ENCODE measurements at regions not wholly inside any gene's neighbourhood (a gene's known extent, or its start where the extent isn't known, plus 50 kb on each side); places are given as distances from the start of the nearest gene placed in this dataset.

GRCh38 chr2:204197336-204198005 is 260.9 kb downstream of the ICOS start:
- no peaks in the 10 kb centered on the region for H3K4me1 ChIP-seq (ENCODE audit: control insufficient read depth, insufficient read depth, low read length)
- peaks cover 10% of the 10 kb centered on the region for H3K27me3 ChIP-seq (ENCODE audit: control insufficient read depth, insufficient read depth, low read length)
- no peak overlapping the region for H3K9ac ChIP-seq (ENCODE audit: low read depth, low read length)
- no peak overlapping the region for H3K4me3 ChIP-seq (ENCODE audit: low read length)
- H3K9me3 ChIP-seq (replicated peaks; ENCODE audit: low read length) = no peaks in the 10 kb centered on the region
- H3K4me2 ChIP-seq (ENCODE audit: low read length) = no peak overlapping the region
- no peaks in the 10 kb centered on the region for H3K36me3 ChIP-seq (ENCODE audit: insufficient read depth, low read length)

DNA sequence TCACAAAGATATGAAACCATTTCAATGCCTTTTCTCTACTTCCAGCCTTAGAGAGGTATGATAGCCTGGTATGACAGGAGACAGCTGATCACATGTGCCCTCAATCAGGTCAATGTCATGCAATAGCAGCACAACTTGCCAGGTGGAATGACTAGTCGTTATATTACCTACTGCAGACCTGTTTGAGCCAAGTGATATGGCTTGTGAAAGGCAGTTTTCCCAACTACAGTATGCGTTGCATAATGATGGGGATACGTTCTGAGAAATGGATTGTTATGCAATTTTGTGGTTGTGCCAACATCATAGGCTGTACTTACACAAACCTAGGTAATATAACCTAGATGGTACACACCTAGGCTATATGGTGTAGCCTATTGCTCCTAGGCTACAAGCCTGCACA is 262.8 kb downstream of the ICOS start:
- no peak overlapping the region for H3K9ac ChIP-seq (ENCODE audit: low read depth, low read length)
- no peak overlapping the region for H3K4me2 ChIP-seq (ENCODE audit: low read length)
- no peaks in the 10 kb centered on the region for H3K36me3 ChIP-seq (ENCODE audit: insufficient read depth, low read length)
- no peaks in the 10 kb centered on the region for H3K9me3 ChIP-seq (replicated peaks; ENCODE audit: low read length)
- H3K27me3 ChIP-seq (ENCODE audit: control insufficient read depth, insufficient read depth, low read length) = peaks cover 10% of the 10 kb centered on the region
- no peaks in the 10 kb centered on the region for H3K4me1 ChIP-seq (ENCODE audit: control insufficient read depth, insufficient read depth, low read length)
- no peak overlapping the region for H3K4me3 ChIP-seq (ENCODE audit: low read length)

DNA sequence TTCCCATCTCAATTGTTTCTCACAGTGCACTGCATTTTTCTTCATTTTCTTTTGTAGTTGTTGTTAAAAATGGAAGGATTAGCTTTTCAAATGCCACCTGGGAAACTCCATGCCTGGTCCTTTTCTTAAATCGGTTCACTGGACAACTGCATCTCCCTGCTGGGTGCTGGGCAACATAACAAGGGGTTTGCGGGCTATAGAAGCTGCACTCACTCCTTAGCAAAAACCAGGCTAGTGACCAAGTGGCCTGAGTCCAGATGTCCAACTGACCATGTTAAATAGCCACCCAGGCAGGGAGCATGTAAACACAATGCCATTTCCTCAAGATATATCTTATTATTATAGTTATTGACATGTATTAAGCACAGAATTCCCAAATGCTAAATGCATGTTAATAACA is 264.9 kb downstream of the ICOS start:
- Histone ChIP-seq H3K9me3 (replicated peaks; ENCODE audit: low read length) (no peaks in the 10 kb centered on the region), H3K4me2 (ENCODE audit: low read length) (no peak overlapping the region), H3K4me1 (ENCODE audit: control insufficient read depth, insufficient read depth, low read length) (no peaks in the 10 kb centered on the region), H3K9ac (ENCODE audit: low read depth, low read length) (no peak overlapping the region), H3K4me3 (ENCODE audit: low read length) (no peak overlapping the region), H3K27me3 (ENCODE audit: control insufficient read depth, insufficient read depth, low read length) (peaks cover 10% of the 10 kb centered on the region), H3K36me3 (ENCODE audit: insufficient read depth, low read length) (no peaks in the 10 kb centered on the region)

- no peak overlapping the region for H3K9ac ChIP-seq (ENCODE audit: low read depth, low read length)
- peaks cover 10% of the 10 kb centered on the region for H3K27me3 ChIP-seq (ENCODE audit: control insufficient read depth, insufficient read depth, low read length)
- no peaks in the 10 kb centered on the region for H3K36me3 ChIP-seq (ENCODE audit: insufficient read depth, low read length)
- H3K9me3 ChIP-seq (replicated peaks; ENCODE audit: low read length) = no peaks in the 10 kb centered on the region
- H3K4me3 ChIP-seq (ENCODE audit: low read length) = no peak overlapping the region
- no peak overlapping the region for H3K4me2 ChIP-seq (ENCODE audit: low read length)
- no peaks in the 10 kb centered on the region for H3K4me1 ChIP-seq (ENCODE audit: control insufficient read depth, insufficient read depth, low read length)
These were observed 265.7 kb downstream of the ICOS start for GRCh38 chr2:204202253-204202652.

DNA sequence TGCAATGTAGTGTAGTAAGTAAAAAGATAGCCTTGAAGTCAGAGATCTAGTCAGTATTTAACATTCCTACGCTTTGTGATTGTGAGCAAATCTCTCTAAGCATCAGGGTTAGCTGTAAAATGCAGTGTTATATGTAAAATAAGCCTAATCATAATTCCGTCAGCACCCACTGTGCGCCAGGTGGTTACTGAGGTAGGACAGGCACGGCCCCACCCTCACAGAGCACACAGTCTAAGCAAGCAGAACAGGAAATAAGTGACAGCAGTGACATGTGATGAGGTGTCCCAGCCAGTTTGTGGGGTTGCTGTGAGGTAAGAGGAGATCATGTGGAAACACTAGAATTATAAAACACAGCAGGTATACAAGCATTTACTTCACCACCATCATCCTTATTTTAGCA is 267.1 kb downstream of the ICOS start:
- no peak overlapping the region for H3K9ac ChIP-seq (ENCODE audit: low read depth, low read length)
- H3K4me1 ChIP-seq (ENCODE audit: control insufficient read depth, insufficient read depth, low read length) = no peaks in the 10 kb centered on the region
- H3K9me3 ChIP-seq (replicated peaks; ENCODE audit: low read length) = no peaks in the 10 kb centered on the region
- no peaks in the 10 kb centered on the region for H3K36me3 ChIP-seq (ENCODE audit: insufficient read depth, low read length)
- no peak overlapping the region for H3K4me2 ChIP-seq (ENCODE audit: low read length)
- no peak overlapping the region for H3K4me3 ChIP-seq (ENCODE audit: low read length)
- H3K27me3 ChIP-seq (ENCODE audit: control insufficient read depth, insufficient read depth, low read length) = peaks cover 5% of the 10 kb centered on the region

GRCh38 chr2:204205082-204205481 is 268.5 kb downstream of the ICOS start:
- H3K4me1 ChIP-seq (ENCODE audit: control insufficient read depth, insufficient read depth, low read length) = no peaks in the 10 kb centered on the region
- no peaks in the 10 kb centered on the region for H3K9me3 ChIP-seq (replicated peaks; ENCODE audit: low read length)
- H3K4me3 ChIP-seq (ENCODE audit: low read length) = no peak overlapping the region
- H3K9ac ChIP-seq (ENCODE audit: low read depth, low read length) = no peak overlapping the region
- peaks cover 5% of the 10 kb centered on the region for H3K27me3 ChIP-seq (ENCODE audit: control insufficient read depth, insufficient read depth, low read length)
- H3K36me3 ChIP-seq (ENCODE audit: insufficient read depth, low read length) = no peaks in the 10 kb centered on the region
- H3K4me2 ChIP-seq (ENCODE audit: low read length) = no peak overlapping the region

DNA sequence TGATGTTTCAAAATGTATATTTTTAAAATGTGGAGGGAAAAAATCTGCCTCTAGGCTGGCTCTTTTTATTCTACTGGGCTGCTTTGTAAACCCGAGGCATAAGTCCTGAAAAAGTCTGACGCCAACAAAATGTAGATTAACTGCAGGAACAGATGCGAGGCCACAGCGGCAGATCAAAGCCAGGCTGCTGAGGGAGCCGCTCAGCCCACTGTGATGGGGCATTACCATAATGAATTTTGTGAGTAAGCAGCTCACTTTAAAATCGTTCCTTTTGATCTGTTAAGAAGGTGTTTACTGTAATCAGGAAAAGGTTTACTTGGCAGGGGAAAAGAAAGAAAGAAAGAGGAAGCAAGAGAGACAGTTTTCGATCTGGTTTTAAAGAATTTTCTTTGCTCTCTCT is 269.0 kb downstream of the ICOS start:
- Histone ChIP-seq H3K4me3 (ENCODE audit: low read length) (no peak overlapping the region), H3K9me3 (replicated peaks; ENCODE audit: low read length) (no peaks in the 10 kb centered on the region), H3K36me3 (ENCODE audit: insufficient read depth, low read length) (no peaks in the 10 kb centered on the region), H3K4me1 (ENCODE audit: control insufficient read depth, insufficient read depth, low read length) (no peaks in the 10 kb centered on the region), H3K9ac (ENCODE audit: low read depth, low read length) (no peak overlapping the region), H3K27me3 (ENCODE audit: control insufficient read depth, insufficient read depth, low read length) (peaks cover 5% of the 10 kb centered on the region), H3K4me2 (ENCODE audit: low read length) (no peak overlapping the region)

DNA sequence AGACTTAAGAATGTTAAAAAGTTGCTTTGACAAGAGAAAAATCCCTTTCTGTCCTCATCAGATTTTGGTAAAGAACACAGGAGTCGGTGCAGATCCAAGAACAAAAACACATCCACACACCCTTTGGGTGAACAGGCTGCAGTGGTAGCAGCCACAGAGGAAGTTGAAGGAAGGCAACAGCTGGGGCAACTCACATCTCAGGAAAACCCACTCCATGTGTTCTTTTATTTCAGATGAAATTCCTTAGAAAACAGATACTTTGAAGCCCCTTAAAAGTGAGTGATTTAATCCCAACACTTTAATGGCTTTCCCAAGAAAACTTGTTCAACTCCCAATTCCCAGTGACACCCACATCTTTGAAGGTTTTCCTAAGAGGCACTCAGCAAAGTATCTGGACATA is 271.3 kb downstream of the ICOS start:
- Histone ChIP-seq H3K9ac (ENCODE audit: low read depth, low read length) (no peak overlapping the region), H3K4me3 (ENCODE audit: low read length) (no peak overlapping the region), H3K27me3 (ENCODE audit: control insufficient read depth, insufficient read depth, low read length) (no peaks in the 10 kb centered on the region), H3K36me3 (ENCODE audit: insufficient read depth, low read length) (no peaks in the 10 kb centered on the region), H3K9me3 (replicated peaks; ENCODE audit: low read length) (no peaks in the 10 kb centered on the region), H3K4me1 (ENCODE audit: control insufficient read depth, insufficient read depth, low read length) (no peaks in the 10 kb centered on the region), H3K4me2 (ENCODE audit: low read length) (no peak overlapping the region)

DNA sequence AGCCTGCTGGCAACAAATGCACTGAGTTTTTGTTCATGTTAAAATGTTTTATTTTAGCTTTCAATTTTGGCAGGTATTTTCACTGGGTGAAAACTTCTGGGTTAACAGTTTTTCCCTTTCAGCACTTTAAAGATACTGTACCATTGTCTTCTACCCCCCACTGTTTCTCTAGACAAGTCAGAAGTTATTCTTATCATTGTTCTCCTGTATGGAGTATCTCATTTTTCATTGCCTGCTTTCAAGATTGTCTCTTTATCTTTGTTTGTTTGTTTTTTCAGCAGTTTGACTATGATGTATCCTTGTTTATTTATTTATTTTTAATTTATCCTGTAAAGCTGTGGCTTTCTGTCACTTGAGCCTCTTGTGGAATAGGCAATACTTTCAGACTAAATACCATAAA is 277.0 kb downstream of the ICOS start:
- Histone ChIP-seq H3K36me3 (ENCODE audit: insufficient read depth, low read length) (no peaks in the 10 kb centered on the region), H3K4me2 (ENCODE audit: low read length) (no peak overlapping the region), H3K4me1 (ENCODE audit: control insufficient read depth, insufficient read depth, low read length) (no peaks in the 10 kb centered on the region), H3K4me3 (ENCODE audit: low read length) (no peak overlapping the region), H3K27me3 (ENCODE audit: control insufficient read depth, insufficient read depth, low read length) (no peaks in the 10 kb centered on the region), H3K9ac (ENCODE audit: low read depth, low read length) (no peak overlapping the region), H3K9me3 (replicated peaks; ENCODE audit: low read length) (no peaks in the 10 kb centered on the region)

GRCh38 chr2:204218040-204218439 is 281.5 kb downstream of the ICOS start:
- H3K36me3 ChIP-seq (ENCODE audit: insufficient read depth, low read length) = no peaks in the 10 kb centered on the region
- H3K9me3 ChIP-seq (replicated peaks; ENCODE audit: low read length) = no peaks in the 10 kb centered on the region
- H3K4me1 ChIP-seq (ENCODE audit: control insufficient read depth, insufficient read depth, low read length) = no peaks in the 10 kb centered on the region
- H3K27me3 ChIP-seq (ENCODE audit: control insufficient read depth, insufficient read depth, low read length) = peaks cover 8% of the 10 kb centered on the region
- H3K4me3 ChIP-seq (ENCODE audit: low read length) = no peak overlapping the region
- no peak overlapping the region for H3K4me2 ChIP-seq (ENCODE audit: low read length)
- H3K9ac ChIP-seq (ENCODE audit: low read depth, low read length) = no peak overlapping the region

- Histone ChIP-seq H3K9me3 (replicated peaks; ENCODE audit: low read length) (no peaks in the 10 kb centered on the region), H3K36me3 (ENCODE audit: insufficient read depth, low read length) (no peaks in the 10 kb centered on the region), H3K4me3 (ENCODE audit: low read length) (no peak overlapping the region), H3K4me2 (ENCODE audit: low read length) (no peak overlapping the region), H3K27me3 (ENCODE audit: control insufficient read depth, insufficient read depth, low read length) (peaks cover 17% of the 10 kb centered on the region), H3K4me1 (ENCODE audit: control insufficient read depth, insufficient read depth, low read length) (no peaks in the 10 kb centered on the region), H3K9ac (ENCODE audit: low read depth, low read length) (no peak overlapping the region)
These were observed 282.6 kb downstream of the ICOS start for GRCh38 chr2:204219196-204219595.

- Histone ChIP-seq H3K4me1 (ENCODE audit: control insufficient read depth, insufficient read depth, low read length) (no peaks in the 10 kb centered on the region), H3K4me3 (ENCODE audit: low read length) (no peak overlapping the region), H3K9ac (ENCODE audit: low read depth, low read length) (no peak overlapping the region), H3K27me3 (ENCODE audit: control insufficient read depth, insufficient read depth, low read length) (peaks cover 28% of the 10 kb centered on the region), H3K9me3 (replicated peaks; ENCODE audit: low read length) (no peaks in the 10 kb centered on the region), H3K4me2 (ENCODE audit: low read length) (no peak overlapping the region), H3K36me3 (ENCODE audit: insufficient read depth, low read length) (no peaks in the 10 kb centered on the region)
These were observed 284.3 kb downstream of the ICOS start for GRCh38 chr2:204220896-204221295.

All from skeletal muscle satellite cell (primary cell).